ENCODE measurements at regions not wholly inside any gene's neighbourhood (a gene's known extent, or its start where the extent isn't known, plus 50 kb on each side); places are given as distances from the start of the nearest gene placed in this dataset.

- no peak for TF ChIP-seq CTCF (IDR thresholded peaks at IDR 0.05)
- TF ChIP-seq POLR2A (IDR thresholded peaks at IDR 0.05) = no peak
Observed at GRCh38 chr5:67617051-67617450, 420.5 kb upstream of the CD180 start.

Data from Peyer's patch (tissue), 4 donors.